HG03064 (cell line): ENCODE measurements at regions not wholly inside any gene's neighbourhood (a gene's known extent, or its start where the extent isn't known, plus 50 kb on each side); places are given as distances from the start of the nearest gene placed in this dataset.

Source experiments
- ATAC-seq: cut with Tn5 transposase; IDR thresholded peaks from one replicate; pipeline ENCODE4 v1.9.1; 2021; ENCODE audit warnings: low read depth; ENCODE audit not compliant: unreplicated experiment

GRCh38 chr11:104661901-104662300, 236.4 kb downstream of the CASP12 start:
- no peak for ATAC-seq

- ATAC-seq = no peak
Measured at GRCh38 chr11:104661471-104661870, 236.8 kb downstream of the CASP12 start.

- ATAC-seq = no peak
Measured at GRCh38 chr11:104658177-104658576, 240.1 kb downstream of the CASP12 start.

GRCh38 chr11:104657083-104657482, 241.2 kb downstream of the CASP12 start:
- no peak for ATAC-seq

GRCh38 chr11:104655066-104655465, 243.2 kb downstream of the CASP12 start:
- ATAC-seq = no peak

- ATAC-seq = no peak
Measured at GRCh38 chr11:104654181-104654813, 244.0 kb downstream of the CASP12 start.

- no peak for ATAC-seq
Measured at GRCh38 chr11:104653407-104653806, 244.9 kb downstream of the CASP12 start.

GRCh38 chr11:104652996-104653395, 245.3 kb downstream of the CASP12 start:
- no peak for ATAC-seq

GRCh38 chr11:104650234-104650633, 248.0 kb downstream of the CASP12 start:
- no peak for ATAC-seq

- no peak for ATAC-seq
Measured at GRCh38 chr11:104649002-104649401, 249.3 kb downstream of the CASP12 start.

GRCh38 chr11:104645261-104646222, 252.7 kb downstream of the CASP12 start:
- ATAC-seq = no peak

GRCh38 chr11:104637662-104638170, 260.5 kb downstream of the CASP12 start:
- ATAC-seq = no peak

- no peak for ATAC-seq
Measured at GRCh38 chr11:104633226-104633625, 265.0 kb downstream of the CASP12 start.

- ATAC-seq = no peak
Measured at GRCh38 chr11:104630352-104630751, 267.9 kb downstream of the CASP12 start.

GRCh38 chr11:104625246-104625645, 273.0 kb downstream of the CASP12 start:
- ATAC-seq = no peak

GRCh38 chr11:104624021-104624420, 274.2 kb downstream of the CASP12 start:
- ATAC-seq = no peak

GRCh38 chr11:104623518-104623917, 274.7 kb downstream of the CASP12 start:
- ATAC-seq = no peak

- no peak for ATAC-seq
Measured at GRCh38 chr11:104620991-104621390, 277.3 kb downstream of the CASP12 start.

GRCh38 chr11:104619751-104620150, 278.5 kb downstream of the CASP12 start:
- no peak for ATAC-seq

- no peak for ATAC-seq
Measured at GRCh38 chr11:104618954-104619353, 279.3 kb downstream of the CASP12 start.

- ATAC-seq = no peak
Measured at GRCh38 chr11:104614961-104615360, 283.3 kb downstream of the CASP12 start.
